GM12878 (cell line): ENCODE measurements at regions not wholly inside any gene's neighbourhood (a gene's known extent, or its start where the extent isn't known, plus 50 kb on each side); places are given as distances from the start of the nearest gene placed in this dataset.

Source experiments
- ATAC-seq: fragments of 200-7000 bp; cut with Tn5 transposase; 3 replicates; pipeline ENCODE4 v1.9.1; 2020; ENCODE audit warnings: mild to moderate bottlenecking, moderate library complexity
- BruUV-seq: library from RNA; stranded (reverse); fragments of 400-500 nt; replicated peaks from 2 replicates; lab custom pipeline; 2021; lab: Mats Ljungman, UMichigan
- CTCF ChIA-PET: fragments of 300-600 bp; sonication (Branson Sonifier 250); formaldehyde crosslinking; extraction: SDS; loops from one replicate; lab custom pipeline; 2021; ENCODE audit warnings: inconsistent platforms; lab: Yijun Ruan, JAX
- POLR2A ChIA-PET: fragments of 350-600 bp; formaldehyde crosslinking; extraction: SDS; loops from one replicate; lab custom pipeline; 2021; ENCODE audit warnings: inconsistent platforms; lab: Charles Lee
- RAD21 ChIA-PET: fragments of 300-600 bp; sonication (Branson Sonifier 250); formaldehyde crosslinking; loops from one replicate; lab custom pipeline; 2023; ENCODE audit warnings: antibody characterized with exemption; ENCODE audit not compliant: unreplicated experiment; lab: Charles Lee
- SMC1A ChIA-PET: fragments of 300-600 bp; sonication (Branson Sonifier 250); formaldehyde crosslinking; loops from one replicate; lab custom pipeline; 2023; ENCODE audit not compliant: unreplicated experiment, uncharacterized antibody; lab: Charles Lee
- DNase-seq: peaks from one replicate; pipeline ENCODE4 v3.0.0-alpha.2; 2011; ENCODE audit warnings: low read depth, low spot score
- FAIRE-seq: peaks from 3 replicates; lab custom pipeline; 2011; peaks lifted over from hg19 to GRCh38; lab: Jason Lieb, UNC
- H2AFZ ChIP-seq: 2 replicates; pipeline ENCODE4 v1.6.0; 2011; ENCODE audit warnings: low read depth, low read length, control low read depth; ENCODE audit not compliant: control insufficient read depth
- H3K27ac ChIP-seq: 2 replicates; pipeline ENCODE4 v1.5.1; 2011; ENCODE audit warnings: control low read depth; ENCODE audit not compliant: control insufficient read depth, insufficient read depth
- H3K27me3 ChIP-seq, 2 experiments: replicated peaks in 1 of 2; 2 replicates each; pipeline versions ENCODE4 v1.6.0 to v1.6.1; 2011; ENCODE audit warnings: low read length in 1 of 2; ENCODE audit not compliant: control insufficient read depth in 2 of 2, insufficient read depth in 2 of 2
- H3K36me3 ChIP-seq, 2 experiments: 2 replicates each; pipeline ENCODE4 v1.5.1; 2011; ENCODE audit warnings: low read length in 1 of 2; ENCODE audit not compliant: control insufficient read depth in 2 of 2, insufficient read depth in 2 of 2
- H3K4me1 ChIP-seq: 2 replicates; pipeline ENCODE4 v1.6.1; 2011; ENCODE audit warnings: mild to moderate bottlenecking, low read length, moderate library complexity, mixed read lengths; ENCODE audit not compliant: control insufficient read depth, insufficient read depth
- H3K4me2 ChIP-seq: 2 replicates; pipeline ENCODE4 v1.6.0; 2011; ENCODE audit warnings: control low read depth; ENCODE audit not compliant: control insufficient read depth, insufficient read depth
- H3K4me3 ChIP-seq: fragments of 200-600 bp; sonication (generic); 2 replicates; pipeline ENCODE4 v1.5.1; 2016
- H3K79me2 ChIP-seq: 2 replicates; pipeline ENCODE4 v1.6.0; 2011; ENCODE audit warnings: low read length; ENCODE audit not compliant: control insufficient read depth, insufficient read depth
- H3K9ac ChIP-seq: 2 replicates; pipeline ENCODE4 v1.8.0; 2011; ENCODE audit warnings: low read length, control low read depth, mixed read lengths; ENCODE audit not compliant: control insufficient read depth, insufficient read depth
- H3K9me3 ChIP-seq: replicated peaks from 3 replicates; pipeline ENCODE4 v1.5.1; 2011; ENCODE audit warnings: mild to moderate bottlenecking, low read length; ENCODE audit not compliant: control insufficient read depth, insufficient read depth
- H4K20me1 ChIP-seq: 2 replicates; pipeline ENCODE4 v1.6.0; 2011; ENCODE audit not compliant: control insufficient read depth, insufficient read depth
- BRCA1 ChIP-seq: IDR thresholded peaks from 2 replicates; pipeline ENCODE4 v1.6.1; 2011; ENCODE audit warnings: low read depth, low read length, improper control_type of control experiment
- CEBPB ChIP-seq, 2 experiments: fragments of 150-350 bp in 1 of 2; IDR thresholded peaks; 2 replicates each; pipeline ENCODE4 v1.6.1; 2012 to 2014; ENCODE audit warnings: low read depth in 2 of 2, low read length in 2 of 2, borderline replicate concordance in 1 of 2, inconsistent platforms in 1 of 2
- CREM ChIP-seq: IDR thresholded peaks from 2 replicates; pipeline ENCODE4 v1.6.1; 2014; ENCODE audit warnings: antibody characterized with exemption, low read depth
- ESRRA ChIP-seq: IDR thresholded peaks from 2 replicates; pipeline ENCODE4 v1.6.1; 2012; ENCODE audit warnings: mild to moderate bottlenecking, low read length, improper control_type of control experiment
- ETV6 ChIP-seq, 2 experiments: fragments of 450-650 bp in 1 of 2; IDR thresholded peaks in 1 of 2; conservative IDR thresholded peaks in 1 of 2; 2 replicates each; pipeline ENCODE4 v1.6.1; 2014; ENCODE audit warnings: antibody characterized with exemption in 1 of 2, borderline replicate concordance in 1 of 2, low read depth in 1 of 2, mild to moderate bottlenecking in 1 of 2, moderate library complexity in 1 of 2
- HCFC1 ChIP-seq: fragments of 150-350 bp; IDR thresholded peaks from 2 replicates; pipeline ENCODE4 v1.6.1; 2014; ENCODE audit warnings: low read length
- IRF4 ChIP-seq: IDR thresholded peaks from 2 replicates; pipeline ENCODE4 v1.6.1; 2011; ENCODE audit warnings: low read depth, low read length
- MEF2A ChIP-seq: IDR thresholded peaks from 2 replicates; pipeline ENCODE4 v1.6.1; 2011; ENCODE audit warnings: low read depth, mild to moderate bottlenecking, low read length, moderate library complexity; ENCODE audit not compliant: insufficient read depth
- NFXL1 ChIP-seq: fragments of 450-650 bp; IDR thresholded peaks from 2 replicates; pipeline ENCODE4 v1.6.1; 2017; ENCODE audit warnings: antibody characterized with exemption, mild to moderate bottlenecking, borderline replicate concordance
- NR2C2 ChIP-seq: IDR thresholded peaks from 2 replicates; pipeline ENCODE4 v1.6.1; 2011; ENCODE audit warnings: borderline replicate concordance, low read depth; ENCODE audit not compliant: control insufficient read depth, insufficient read length
- NR2F1 ChIP-seq: fragments of 450-650 bp; conservative IDR thresholded peaks from 2 replicates; pipeline ENCODE4 v1.6.1; 2017; ENCODE audit warnings: mild to moderate bottlenecking
- RB1 ChIP-seq: fragments of 450-650 bp; formaldehyde crosslinking; IDR thresholded peaks from 2 replicates; pipeline ENCODE4 v1.6.1; 2017; ENCODE audit warnings: mild to moderate bottlenecking, borderline replicate concordance
- SPI1 ChIP-seq: IDR thresholded peaks from 2 replicates; pipeline ENCODE4 v1.6.1; 2011; ENCODE audit warnings: low read depth, mild to moderate bottlenecking, low read length, moderate library complexity, borderline replicate concordance; ENCODE audit not compliant: insufficient read depth
- SREBF1 ChIP-seq: IDR thresholded peaks from 2 replicates; pipeline ENCODE4 v1.6.1; 2012; ENCODE audit warnings: mild to moderate bottlenecking, low read length
- WGBS: methylation state at CpG from one replicate; pipeline ENCODE4 v1.1.6; 2016; ENCODE audit warnings: low lambda C conversion rate; ENCODE audit not compliant: insufficient replicate concordance, insufficient coverage; ENCODE audit errors: missing lambda C conversion rate; 5-methylcytosine and 5-hydroxymethylcytosine counted together
- in situ Hi-C: fragments of 300-500 bp; cut with MboI; formaldehyde crosslinking; loops from 9 replicates; pipeline ENCODE4 v1.14.3; 2018; ENCODE audit warnings: mixed read lengths
- intact Hi-C: fragments of 100-400 bp; cut with micrococcal nuclease; formaldehyde crosslinking; loops from one replicate; pipeline ENCODE4 v1.14.2; 2022; ENCODE audit not compliant: unreplicated experiment
- TF ChIP-seq, protein P1 (sequence below): fragments of 150-350 bp; IDR thresholded peaks from 2 replicates; pipeline ENCODE4 v1.6.1; 2016; ENCODE audit warnings: low read depth, low read length
- TF ChIP-seq, protein P2 (sequence below): fragments of 450-650 bp; IDR thresholded peaks from 2 replicates; pipeline ENCODE4 v1.6.1; 2017; ENCODE audit warnings: mild to moderate bottlenecking, low read depth, inconsistent platforms; ENCODE audit not compliant: poor library complexity, severe bottlenecking

DNA sequence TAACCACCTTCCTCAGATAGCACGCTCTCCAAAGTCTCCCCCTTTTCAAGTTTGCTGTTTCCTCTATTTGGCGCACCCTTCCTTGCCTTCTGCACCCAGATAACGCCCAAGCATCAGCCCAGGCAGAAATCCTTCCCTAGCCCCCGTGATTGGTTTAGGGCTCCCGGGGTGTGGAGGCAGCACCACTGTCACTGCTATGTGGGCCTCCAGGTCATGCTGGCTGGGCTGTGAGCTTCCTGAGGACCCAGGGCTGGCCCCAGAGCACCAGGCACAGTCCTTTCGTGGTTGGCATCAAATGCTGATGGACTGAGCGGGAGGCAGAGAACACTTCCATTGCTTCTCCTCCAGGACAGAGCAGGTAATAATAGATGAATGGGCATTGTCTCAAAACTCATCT, 311.4 kb downstream of the BCL11B start (continued):
- TF ChIP-seq, protein P1, sequence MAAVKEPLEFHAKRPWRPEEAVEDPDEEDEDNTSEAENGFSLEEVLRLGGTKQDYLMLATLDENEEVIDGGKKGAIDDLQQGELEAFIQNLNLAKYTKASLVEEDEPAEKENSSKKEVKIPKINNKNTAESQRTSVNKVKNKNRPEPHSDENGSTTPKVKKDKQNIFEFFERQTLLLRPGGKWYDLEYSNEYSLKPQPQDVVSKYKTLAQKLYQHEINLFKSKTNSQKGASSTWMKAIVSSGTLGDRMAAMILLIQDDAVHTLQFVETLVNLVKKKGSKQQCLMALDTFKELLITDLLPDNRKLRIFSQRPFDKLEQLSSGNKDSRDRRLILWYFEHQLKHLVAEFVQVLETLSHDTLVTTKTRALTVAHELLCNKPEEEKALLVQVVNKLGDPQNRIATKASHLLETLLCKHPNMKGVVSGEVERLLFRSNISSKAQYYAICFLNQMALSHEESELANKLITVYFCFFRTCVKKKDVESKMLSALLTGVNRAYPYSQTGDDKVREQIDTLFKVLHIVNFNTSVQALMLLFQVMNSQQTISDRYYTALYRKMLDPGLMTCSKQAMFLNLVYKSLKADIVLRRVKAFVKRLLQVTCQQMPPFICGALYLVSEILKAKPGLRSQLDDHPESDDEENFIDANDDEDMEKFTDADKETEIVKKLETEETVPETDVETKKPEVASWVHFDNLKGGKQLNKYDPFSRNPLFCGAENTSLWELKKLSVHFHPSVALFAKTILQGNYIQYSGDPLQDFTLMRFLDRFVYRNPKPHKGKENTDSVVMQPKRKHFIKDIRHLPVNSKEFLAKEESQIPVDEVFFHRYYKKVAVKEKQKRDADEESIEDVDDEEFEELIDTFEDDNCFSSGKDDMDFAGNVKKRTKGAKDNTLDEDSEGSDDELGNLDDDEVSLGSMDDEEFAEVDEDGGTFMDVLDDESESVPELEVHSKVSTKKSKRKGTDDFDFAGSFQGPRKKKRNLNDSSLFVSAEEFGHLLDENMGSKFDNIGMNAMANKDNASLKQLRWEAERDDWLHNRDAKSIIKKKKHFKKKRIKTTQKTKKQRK = no peak
- TF ChIP-seq ETV6 (conservative IDR thresholded peaks at IDR 0.05 in 1 of 2, IDR thresholded peaks at IDR 0.05 in 1 of 2; ENCODE audit: borderline replicate concordance in 1 of 2, low read depth in 1 of 2) = no peak
- no peak for TF ChIP-seq MEF2A
- no peak for TF ChIP-seq SPI1
- TF ChIP-seq HCFC1 = no peak
- TF ChIP-seq ESRRA = no peak
- no peak for TF ChIP-seq NR2C2

DNA sequence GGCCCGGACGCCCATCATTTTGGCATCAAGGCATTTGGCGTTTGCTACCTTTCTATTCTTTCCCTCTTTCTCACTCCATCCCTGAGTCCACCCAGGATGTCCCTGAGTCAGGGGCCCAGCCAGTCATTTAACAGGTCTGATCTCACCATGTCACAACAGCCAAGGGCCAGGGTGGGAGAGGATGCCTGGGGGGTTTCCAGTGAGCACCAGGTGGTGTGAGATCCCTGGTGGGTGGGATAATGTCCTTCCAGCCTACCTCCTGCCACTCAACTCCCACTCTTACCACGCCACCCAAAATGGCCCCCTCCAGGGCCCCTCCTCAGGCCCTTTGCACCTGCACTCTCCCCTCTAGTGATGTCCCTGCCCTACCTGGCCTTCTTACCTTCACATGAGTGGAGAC, 310.8 kb downstream of the BCL11B start:
- intact Hi-C loops (no loop called here), in situ Hi-C loops (no loop called here)
- Histone ChIP-seq H3K27me3 (no peaks in the 10 kb centered on the region), H3K4me1 (no peaks in the 10 kb centered on the region), H2AFZ (no peak overlapping the region), H3K9me3 (no peaks in the 10 kb centered on the region; the same call in 2 of the 3 replicates), H4K20me1 (no peaks in the 10 kb centered on the region), H3K4me2 (no peak overlapping the region), H3K79me2 (no peaks in the 10 kb centered on the region), H3K27ac (no peak overlapping the region), H3K9ac (no peak overlapping the region), H3K36me3 (no peaks in the 10 kb centered on the region), H3K4me3 (no peak overlapping the region)
- ChIA-PET SMC1A (no interaction called here), CTCF (no interaction called here), RAD21 (no interaction called here), POLR2A (no interaction called here)
- no peak for FAIRE-seq
- ATAC-seq = no peak
- BruUV-seq = no TSS peak
- 23% methylated on average over 4 of the region's 4 CpGs for WGBS
- DNase-seq = no peak
- TF ChIP-seq, protein P2, sequence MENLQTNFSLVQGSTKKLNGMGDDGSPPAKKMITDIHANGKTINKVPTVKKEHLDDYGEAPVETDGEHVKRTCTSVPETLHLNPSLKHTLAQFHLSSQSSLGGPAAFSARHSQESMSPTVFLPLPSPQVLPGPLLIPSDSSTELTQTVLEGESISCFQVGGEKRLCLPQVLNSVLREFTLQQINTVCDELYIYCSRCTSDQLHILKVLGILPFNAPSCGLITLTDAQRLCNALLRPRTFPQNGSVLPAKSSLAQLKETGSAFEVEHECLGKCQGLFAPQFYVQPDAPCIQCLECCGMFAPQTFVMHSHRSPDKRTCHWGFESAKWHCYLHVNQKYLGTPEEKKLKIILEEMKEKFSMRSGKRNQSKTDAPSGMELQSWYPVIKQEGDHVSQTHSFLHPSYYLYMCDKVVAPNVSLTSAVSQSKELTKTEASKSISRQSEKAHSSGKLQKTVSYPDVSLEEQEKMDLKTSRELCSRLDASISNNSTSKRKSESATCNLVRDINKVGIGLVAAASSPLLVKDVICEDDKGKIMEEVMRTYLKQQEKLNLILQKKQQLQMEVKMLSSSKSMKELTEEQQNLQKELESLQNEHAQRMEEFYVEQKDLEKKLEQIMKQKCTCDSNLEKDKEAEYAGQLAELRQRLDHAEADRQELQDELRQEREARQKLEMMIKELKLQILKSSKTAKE = no peak
- TF ChIP-seq RB1 = no peak
- TF ChIP-seq NR2F1 = no peak
- no peak for TF ChIP-seq NFXL1
- no peak for TF ChIP-seq IRF4
- no peak for TF ChIP-seq CREM
- TF ChIP-seq BRCA1 = no peak
- TF ChIP-seq CEBPB (IDR thresholded peaks at IDR 0.05; ENCODE audit: borderline replicate concordance in 1 of 2, low read depth in 2 of 2, low read length in 2 of 2) = no peak
- no peak for TF ChIP-seq SREBF1
